Endothelial cell of hepatic sinusoid (primary cell): ENCODE measurements at regions not wholly inside any gene's neighbourhood (a gene's known extent, or its start where the extent isn't known, plus 50 kb on each side); places are given as distances from the start of the nearest gene placed in this dataset.
"Not testable (repeated sequence)": the region's sequence is repeated elsewhere in the genome, so short reads cannot be mapped to it uniquely, and the experiment has no call there.

Experiments used
- in situ Hi-C: cut with HindIII; loops from 2 replicates; pipeline ENCODE4 v1.10.0; 2017; ENCODE audit warnings: low sequenced_read_pairs

DNA sequence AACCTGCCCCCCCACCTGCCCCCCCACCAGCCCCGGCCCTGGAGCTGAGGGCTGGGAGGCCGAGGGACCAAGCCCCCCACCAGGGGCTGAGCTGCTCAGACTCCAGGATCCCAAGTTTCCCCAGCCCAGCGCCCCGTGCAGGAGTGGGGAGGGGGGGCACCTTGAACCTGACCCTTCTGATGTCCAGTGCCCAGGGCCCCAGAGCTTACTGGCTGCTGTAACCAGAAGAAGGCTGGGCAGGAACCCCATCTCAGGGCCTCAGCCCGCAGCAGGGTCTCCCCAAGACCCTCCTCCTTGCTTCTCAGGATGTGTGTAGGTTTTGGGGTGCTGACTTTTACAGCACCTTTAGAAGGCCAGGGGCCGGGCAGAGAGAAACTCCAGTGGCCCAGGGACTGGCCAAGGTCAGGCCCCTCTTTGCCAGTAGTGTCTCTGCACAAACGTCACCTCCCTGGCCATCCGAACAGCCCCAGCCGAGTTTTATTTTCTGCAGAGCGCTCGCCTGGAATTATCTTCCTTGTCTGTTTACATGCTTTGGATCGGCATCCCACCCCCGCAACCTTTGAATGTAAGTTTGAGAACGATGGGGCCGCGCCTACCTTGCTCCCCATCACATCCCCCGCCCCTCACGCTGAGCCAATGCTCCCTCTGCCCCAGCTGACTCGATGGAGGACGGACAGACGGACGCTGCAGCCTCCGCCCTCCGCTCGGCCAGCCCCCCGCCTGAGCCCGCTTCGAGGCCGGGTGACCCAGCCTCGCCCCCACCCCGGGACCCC is 70.1 kb upstream of the CASZ1 start:
- in situ Hi-C loops, result no loop called here

DNA sequence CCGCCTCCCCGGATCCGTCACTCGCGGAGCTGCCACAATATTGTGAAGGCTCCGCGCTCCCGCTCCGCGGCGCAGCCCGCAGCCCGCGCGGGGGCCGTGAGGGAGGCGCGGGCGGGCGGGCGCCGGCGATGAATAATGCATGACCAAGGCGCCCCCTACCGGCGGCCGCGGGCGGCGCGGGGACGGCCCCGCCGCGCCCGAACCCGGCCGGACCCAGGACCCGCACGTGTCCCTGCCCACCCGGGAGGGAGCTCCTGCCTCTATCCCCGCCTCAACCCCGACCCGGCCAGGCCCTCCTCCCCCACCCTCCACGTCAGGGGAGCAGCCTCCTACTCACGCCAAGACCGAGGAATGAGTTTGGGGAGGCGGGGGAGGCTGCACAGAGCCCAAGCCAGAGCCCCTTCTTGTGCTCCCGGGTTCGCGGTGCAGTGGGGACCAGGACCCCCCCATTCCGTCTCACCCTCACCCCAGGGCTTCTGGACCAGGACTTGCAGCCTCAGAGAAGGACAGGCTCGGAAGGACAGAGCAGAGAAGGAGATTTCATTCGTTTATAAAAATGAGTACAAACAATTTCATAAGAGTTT is 70.8 kb upstream of the CASZ1 start:
- in situ Hi-C loops, result no loop called here

DNA sequence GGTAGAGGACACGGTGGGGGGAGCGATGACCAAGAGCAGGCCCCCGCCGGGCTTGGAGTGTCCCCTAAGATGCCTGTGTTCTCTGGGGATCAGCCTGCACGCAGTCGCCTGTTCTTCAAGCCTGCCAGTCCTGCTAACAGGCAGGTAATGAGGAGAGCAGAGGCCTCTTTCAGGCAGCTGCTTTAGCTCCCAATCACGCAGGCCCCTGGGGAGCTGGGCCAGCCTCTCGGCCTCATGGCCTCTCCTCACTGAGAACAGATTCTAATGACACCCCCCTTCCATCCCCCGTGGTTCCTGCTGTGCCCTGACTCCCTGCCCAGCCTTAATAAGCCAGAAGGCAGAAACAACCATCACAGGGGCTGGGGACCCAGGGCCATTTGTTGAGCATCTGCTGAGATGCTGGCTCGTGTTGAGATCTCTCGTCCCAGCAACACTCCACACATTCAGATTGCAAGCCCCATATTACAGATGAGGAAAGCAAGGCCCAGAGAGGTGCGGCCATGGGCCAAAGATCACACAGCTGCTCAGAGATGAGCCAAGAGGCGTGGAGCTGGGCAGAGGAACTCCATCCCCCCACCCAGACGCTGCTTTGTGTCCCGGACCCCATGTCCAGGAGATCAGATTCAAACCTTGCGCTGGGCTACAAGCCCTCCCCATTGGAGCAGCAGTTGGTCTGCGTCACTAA is 71.6 kb upstream of the CASZ1 start:
- in situ Hi-C loops, result no loop called here

DNA sequence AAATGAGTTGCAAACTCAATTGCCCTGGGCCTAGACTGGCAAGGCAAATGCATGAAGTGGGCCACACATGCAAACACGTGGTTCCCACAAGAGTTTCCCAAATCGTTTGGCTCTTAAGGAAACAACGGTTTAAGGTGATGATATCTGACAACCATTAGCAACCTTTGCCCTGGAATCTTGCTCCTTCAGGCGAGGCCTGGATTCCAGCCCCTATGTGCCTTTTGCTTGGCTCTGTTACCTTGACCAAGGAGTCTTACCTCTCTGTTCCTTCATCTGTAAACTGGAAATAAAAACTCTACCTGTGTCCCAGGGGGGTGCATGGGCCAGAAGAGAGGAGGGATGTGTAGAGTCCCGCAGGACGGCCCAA is 72.1 kb upstream of the CASZ1 start:
- in situ Hi-C loops, result no loop called here

DNA sequence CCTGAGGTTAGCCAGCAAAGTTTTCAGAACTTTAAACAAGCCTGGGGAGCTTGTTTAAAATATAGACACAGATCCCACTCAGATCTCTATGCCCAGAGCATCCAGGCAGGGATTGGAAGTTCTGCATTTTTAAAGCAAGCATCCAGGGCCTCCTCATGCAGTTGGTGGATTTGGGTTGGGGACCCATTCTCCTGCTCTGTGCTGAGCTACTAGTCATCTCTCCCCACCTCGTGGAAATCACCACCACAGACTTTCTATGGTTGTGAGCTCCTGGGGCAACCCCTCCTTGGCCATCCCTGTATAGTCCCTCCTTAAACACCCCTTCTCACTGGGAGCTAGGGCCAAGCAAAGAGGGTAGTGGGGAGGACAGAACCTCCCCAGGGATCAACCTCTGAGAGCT is 73.5 kb upstream of the CASZ1 start:
- in situ Hi-C loops, result no loop called here

DNA sequence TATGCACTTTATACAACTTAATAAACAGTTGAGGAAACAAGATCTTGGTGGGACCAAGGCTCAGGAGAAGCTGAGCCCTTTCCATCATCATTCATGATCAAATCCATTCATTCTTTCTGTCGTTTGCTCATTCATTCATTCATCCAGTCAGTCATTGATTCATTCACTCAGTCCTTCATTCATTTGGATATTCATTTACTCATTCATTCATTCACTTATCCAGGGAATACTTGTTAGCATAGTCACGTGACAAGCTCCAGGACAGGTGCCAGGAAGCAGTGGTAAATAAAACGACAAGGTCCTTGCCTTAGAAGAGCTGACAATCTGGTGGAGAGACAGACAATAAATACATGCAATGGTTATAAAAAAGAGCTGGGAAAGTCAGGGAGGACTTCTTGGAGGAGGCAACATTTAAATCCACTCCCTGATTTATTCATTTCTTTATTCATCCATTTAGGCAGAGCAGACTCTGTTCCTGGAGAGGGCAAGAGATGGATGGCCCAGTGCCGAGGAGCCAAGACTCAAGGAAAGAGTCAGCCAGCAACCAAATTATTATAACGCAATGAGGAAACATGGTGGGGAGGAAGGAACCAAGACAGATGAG is 74.1 kb upstream of the CASZ1 start:
- in situ Hi-C loops, result no loop called here

DNA sequence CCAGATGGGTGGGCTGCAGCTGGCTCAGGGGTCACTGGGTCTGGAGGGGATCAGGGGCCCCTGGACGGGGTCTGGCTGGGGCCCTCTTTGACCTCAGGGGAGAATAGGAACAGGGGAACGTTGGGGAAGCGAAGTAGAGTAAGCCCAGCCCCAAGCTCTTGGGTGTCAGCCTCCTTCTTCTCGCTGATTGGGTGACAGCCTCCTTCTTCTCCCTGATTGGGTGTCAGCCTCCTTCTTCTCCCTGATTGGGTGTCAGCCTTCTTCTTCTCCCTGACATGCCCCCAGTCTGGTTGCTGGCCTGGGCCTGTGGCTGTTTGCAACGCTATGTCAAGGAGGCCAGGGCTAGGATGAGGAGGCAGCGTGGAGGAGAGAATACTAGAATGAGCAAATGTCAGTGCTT is 76.7 kb upstream of the CASZ1 start:
- in situ Hi-C loops, result no loop called here

DNA sequence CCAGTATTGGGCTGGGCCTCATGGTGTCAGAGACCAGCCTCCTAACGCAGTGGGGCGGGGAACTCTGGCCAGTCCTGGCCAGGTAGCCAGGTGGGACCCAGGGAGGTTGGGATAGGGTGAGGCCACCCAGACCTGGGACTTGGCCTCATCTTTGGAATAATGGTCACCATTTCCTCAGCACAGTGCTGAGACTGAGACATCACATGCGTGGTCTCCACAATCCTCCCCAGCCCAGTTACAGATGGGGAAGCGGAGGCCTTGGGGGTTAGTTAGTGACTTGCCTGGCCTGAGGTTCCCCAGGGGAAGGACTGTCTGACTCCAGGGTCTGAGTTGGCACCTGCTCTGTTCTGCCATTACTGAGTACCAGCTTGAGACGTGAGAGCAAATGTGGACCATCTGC is 77.9 kb upstream of the CASZ1 start:
- in situ Hi-C loops, result no loop called here

DNA sequence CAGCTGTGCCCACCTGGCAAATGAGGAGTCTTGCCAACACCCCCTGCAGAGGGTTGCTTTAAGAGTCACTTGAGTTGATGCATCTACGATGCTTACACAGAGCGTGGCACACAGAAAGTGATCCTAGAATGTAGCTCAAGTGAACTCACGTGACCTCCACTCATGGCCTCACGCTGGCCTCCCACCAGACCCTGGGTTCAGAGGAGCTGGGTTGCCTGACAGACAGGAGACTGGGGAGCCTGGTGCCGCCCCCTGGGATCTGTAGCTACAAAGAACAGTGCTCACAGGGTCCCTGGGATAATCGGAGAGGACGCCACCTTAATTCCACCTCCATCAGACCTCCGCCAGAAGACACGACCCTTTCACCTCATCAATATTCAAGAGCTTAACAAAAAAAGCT is 81.4 kb upstream of the CASZ1 start:
- in situ Hi-C loops, result no loop called here

DNA sequence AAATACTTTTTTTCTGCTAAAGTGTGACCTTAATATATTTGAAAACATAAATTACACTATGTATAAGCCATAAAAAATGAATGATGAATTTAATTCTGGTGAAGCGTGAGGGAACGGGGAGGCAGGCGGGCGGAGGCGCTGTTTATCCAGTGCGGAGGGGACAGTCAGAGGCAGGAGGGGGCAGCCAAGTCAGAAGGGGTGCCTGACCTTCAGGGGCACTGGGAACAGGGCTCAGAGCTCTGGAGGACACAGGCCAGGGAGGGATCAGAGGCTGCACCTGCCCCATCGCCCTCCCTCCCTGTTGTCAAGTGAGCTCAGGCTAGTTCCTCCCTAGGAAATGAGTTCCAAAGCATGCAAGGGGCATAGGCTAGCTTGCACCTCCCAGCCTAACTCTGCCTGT is 82.0 kb upstream of the CASZ1 start:
- in situ Hi-C loops, result no loop called here

DNA sequence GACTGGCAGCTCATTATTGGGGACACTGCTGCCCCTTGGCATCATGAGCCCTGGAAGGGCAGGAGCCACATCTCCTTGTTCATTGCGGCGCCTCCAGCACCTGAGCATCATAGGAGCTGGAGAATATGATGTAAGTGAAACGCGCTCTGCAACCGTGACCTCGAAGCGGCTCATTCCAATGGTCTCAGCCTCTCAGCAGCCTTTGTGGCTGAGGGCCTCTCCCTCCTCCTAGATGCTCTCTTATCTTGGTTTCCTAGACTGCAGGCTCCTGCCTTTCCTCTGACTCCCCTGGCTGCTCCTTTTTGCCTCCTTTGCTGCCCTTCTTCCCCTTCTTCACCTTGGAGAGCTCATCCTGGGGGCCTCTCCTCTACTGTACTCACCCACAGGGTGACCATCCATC is 83.6 kb upstream of the CASZ1 start:
- in situ Hi-C loops, result no loop called here

DNA sequence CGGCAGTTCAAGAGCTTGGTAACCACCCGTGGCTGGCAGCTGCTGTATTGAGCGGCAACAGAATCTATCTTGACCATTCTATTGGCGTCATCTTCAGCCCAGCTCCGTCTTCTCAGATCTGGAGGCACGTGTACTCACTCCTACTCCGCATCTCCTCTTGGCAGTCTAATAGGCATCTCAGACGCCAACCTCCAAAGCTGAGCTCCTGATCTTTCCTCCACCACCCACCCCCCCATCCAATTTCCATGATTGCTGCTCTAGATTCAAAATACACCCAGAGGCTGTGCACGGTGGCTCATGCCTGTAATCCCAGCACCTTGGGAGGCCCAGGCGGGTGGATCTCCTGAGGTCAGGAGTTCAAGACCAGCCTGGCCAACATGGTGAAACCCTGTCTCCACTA is 84.6 kb upstream of the CASZ1 start:
- in situ Hi-C loops, result no loop called here

DNA sequence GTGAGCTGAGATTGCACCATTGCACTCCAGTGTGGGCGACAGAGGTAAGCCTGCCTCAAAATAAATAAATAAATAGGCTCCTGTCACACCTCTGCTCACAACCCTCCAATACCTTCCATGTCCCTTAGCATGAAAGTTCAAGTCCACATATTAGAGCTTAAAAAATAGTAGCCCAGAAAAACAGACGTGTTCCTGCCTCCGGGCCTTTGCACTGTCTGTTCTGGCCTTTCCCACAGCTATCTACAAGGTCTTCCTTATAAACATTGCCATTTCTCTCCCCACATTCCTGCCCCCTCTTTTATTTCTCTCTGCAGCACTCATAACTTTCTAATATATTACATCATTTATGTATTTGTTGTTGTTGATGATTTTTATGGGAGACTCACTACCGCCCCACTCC is 85.6 kb upstream of the CASZ1 start:
- in situ Hi-C loops, result no loop called here

DNA sequence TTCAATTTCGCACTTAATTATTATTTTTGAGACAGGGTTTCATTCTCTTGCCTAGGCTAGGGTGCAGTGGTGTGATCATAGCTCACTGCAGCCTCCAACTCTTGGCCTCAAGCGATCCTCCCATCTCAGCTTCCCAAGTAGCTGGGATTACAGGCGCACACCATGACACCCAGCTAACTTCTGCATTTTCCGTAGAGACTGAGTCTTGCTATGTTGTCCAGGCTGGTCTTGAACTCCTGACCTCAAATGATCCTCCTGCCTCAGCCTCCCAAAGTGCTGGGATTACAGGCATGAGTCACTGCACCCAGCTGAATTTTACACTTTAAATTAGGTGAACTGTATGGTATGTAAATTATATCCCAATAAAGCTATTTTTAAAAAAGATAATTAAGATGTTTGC is 90.6 kb upstream of the CASZ1 start:
- in situ Hi-C loops, result not testable (repeated sequence)

DNA sequence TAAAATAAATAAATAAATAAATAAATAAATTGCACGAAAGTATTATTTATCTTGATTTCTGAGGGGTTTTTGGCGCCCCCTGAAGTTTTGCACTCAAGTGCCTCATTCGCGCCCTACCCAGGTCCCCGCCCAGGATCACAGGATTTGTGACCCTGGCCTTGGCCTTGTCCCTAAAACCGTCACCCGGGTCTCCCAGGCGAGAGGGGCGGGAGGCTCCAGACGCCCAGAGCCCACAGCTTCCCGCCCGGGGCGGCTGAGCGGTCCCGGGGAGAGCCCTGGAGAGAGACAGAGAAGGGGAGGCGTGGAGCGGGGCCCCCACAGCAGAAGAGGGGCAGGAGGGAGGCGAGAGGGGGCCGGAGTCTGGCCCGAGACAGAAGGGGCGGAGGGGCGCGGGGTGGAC is 91.8 kb upstream of the CASZ1 start:
- in situ Hi-C loops, result no loop called here

DNA sequence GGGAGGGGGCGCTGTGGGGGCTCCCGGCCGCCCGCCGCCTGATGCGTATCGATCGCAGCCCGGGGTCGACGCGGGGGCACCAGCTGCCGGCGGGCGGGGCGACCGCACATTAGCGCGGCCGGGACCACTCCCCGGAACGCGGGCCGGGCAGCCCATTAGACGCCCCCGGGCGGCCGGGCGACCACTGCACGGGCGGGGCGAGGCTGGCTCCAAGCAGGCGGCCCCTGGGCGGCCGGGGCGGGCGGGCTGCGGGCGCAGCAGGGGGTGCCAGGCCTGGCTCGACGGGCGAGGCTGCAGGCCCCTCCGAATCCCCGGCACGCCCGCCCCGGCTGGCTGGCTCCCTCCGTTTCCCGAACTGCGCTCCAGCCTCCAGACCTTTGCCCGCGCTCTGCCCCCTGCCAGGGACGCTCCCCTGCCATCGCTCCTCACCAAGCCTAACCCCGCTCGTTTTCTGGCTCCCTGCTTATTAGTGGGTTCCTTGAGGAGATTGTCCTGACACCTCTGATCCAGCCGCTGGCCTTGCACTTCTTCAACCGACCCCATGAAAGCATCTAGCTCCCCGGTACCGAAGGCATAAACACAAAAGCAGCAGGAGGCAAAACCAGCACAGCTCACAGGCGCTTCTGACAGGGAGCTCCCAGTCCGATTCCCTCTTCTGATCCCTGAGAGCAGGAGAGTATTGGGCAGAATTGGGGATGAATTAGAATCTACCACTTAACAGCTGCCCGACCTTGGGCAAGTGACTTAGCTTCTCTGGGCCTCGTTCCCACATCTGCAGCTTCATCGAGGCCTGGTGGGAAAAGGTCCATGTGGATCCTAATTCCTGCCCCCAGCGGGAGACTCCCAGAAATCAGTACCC is 92.6 kb upstream of the CASZ1 start:
- in situ Hi-C loops, result no loop called here

DNA sequence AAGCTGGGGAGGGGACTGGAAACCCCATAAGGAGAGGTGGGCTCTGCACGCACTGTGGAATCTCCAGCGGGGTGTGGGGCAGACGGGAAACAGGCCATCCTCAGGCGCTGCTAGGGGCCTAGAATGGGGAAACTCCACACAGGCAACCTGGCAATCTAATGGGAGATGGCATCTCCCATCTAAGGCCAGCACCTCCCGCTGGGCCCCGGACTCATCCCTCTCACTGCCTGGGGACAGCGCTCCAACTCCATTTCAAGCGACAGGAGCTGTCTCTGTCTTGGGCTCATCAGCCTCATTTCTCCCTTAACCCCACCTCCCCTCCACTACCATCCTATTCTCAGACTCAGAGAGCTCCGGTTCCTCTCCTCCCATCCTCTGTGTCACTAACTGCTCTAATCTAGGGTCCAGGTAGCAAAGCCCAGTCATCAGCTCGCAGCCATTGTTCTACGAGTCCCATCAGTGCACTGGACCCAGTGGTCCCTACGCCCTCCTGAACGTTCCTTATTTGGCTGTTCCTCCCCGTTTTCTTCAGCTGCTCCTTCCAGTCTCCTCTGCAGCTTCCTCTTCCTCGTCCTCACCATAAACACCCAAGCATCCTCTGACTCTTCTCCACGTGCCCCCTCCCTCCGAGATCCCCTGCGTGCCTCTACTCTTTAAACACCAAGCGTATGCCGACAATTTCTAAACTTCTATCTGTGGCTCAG is 93.4 kb upstream of the CASZ1 start:
- in situ Hi-C loops, result no loop called here

DNA sequence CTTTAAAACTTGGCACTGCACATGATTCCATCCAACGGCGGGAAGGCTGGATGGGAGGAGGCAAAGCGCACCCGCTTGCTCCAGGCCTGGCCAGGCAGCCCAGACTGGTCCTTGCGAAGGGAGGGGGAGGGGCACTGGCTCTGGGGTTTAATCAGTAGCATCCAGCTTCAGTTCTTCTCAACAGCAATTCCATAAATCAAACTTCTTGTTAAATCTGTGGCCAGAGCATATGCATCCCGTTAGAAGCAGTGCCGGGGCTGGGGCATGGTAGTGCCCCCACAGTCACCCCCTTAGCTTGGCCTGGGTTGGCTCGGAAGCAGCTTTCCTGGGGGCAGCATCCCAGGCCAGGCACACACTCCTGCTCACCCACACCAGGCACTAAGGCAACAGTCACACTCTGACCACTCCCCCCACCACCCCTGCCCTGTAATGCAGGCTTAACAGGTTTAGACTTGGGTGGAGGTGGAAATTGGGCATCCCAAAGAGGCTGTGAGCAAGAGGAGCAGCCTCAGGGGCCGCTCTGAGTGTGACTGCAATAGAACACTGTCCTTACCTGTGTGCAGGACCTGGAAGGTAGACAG is 94.1 kb upstream of the CASZ1 start:
- in situ Hi-C loops, result no loop called here

DNA sequence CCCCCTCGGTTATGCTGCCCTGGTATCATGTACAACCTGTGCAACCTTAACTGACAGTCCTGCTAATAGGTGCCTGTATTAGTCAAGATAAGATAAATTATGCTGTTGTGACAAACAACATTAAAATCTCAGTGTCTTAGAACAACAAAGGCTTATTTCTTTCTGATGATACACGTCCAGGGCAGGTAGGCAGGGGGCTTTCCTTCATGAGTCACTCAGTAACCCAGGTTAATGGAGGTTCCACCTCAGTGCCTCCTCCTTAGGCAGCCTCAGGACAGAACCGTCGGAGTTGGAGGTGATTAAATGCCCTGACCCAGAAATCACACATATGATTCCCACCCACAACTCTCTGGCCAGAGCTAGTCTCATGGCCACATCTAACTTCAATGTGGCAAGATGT is 94.6 kb upstream of the CASZ1 start:
- in situ Hi-C loops, result no loop called here
